GM12874 (cell line): ENCODE measurements at regions not wholly inside any gene's neighbourhood (a gene's known extent, or its start where the extent isn't known, plus 50 kb on each side); places are given as distances from the start of the nearest gene placed in this dataset.
A peak's percentile ranks its signal among the peaks of the same experiment; 100 is the strongest.

Experiments used
- TF ChIP-seq, protein P1 (sequence below): IDR thresholded peaks from 2 replicates; pipeline ENCODE4 v1.5.1; 2011; ENCODE audit warnings: low read depth, mild to moderate bottlenecking, control low read depth, low read length, moderate library complexity; ENCODE audit not compliant: insufficient read depth

DNA sequence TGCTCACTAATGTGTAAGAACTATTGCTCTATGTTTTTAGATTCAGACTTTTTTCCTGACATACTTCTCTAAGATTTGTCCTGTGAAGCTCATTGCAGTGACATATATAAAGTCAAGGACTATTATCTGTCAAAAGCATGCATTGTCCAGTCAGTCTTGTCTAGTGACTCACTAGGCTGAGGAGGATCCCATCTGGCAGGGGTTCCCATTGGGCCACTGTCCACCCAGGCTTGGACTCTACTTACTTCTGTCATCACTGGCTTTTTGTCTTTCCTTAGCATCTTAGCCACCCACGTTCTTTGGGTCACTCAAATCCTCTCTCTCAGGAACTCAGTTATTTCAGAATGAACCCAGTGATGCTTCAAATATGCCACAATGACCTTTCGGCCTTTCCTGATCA lies 132.6 kb upstream of the NABP1 start:
- TF ChIP-seq, protein P1, sequence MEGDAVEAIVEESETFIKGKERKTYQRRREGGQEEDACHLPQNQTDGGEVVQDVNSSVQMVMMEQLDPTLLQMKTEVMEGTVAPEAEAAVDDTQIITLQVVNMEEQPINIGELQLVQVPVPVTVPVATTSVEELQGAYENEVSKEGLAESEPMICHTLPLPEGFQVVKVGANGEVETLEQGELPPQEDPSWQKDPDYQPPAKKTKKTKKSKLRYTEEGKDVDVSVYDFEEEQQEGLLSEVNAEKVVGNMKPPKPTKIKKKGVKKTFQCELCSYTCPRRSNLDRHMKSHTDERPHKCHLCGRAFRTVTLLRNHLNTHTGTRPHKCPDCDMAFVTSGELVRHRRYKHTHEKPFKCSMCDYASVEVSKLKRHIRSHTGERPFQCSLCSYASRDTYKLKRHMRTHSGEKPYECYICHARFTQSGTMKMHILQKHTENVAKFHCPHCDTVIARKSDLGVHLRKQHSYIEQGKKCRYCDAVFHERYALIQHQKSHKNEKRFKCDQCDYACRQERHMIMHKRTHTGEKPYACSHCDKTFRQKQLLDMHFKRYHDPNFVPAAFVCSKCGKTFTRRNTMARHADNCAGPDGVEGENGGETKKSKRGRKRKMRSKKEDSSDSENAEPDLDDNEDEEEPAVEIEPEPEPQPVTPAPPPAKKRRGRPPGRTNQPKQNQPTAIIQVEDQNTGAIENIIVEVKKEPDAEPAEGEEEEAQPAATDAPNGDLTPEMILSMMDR: no peak

GRCh38 chr2:191552066-191552465 lies 125.9 kb upstream of the NABP1 start:
- TF ChIP-seq, protein P1: no peak

- TF ChIP-seq, protein P1: no peak
Measured at GRCh38 chr2:191554240-191554639, 123.7 kb upstream of the NABP1 start.

DNA sequence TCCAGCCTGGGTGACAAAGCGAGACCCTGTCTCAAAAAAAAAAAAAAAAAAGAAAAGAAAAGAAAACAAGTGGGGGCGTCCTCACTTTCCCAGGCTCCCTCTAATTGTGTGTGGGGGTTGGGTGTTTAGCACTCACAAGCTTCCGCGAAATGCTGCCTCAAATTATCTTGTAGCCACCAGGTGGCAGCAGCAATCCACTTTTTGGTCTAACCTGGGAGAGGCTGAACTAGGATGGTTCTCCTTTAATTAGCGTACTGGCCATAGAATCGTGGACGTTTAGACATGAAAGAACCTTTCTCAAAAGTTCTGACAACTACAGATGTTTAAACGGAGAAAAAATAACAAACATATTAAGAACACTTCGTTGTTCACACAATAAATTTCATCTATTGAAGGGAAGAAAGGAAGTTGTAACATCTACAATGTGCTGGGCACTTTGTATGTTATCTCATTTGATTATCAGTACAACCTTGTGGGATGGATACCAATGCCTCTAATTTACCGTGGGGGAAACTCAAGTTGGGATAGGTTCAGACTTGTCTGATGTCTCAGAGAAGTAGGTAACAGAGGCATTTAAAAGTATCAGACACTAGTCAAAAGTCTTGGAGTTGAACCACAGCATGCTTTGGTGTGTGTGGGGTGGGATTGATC lies 122.7 kb upstream of the NABP1 start:
- TF ChIP-seq, protein P1: peak; percentile 67

DNA sequence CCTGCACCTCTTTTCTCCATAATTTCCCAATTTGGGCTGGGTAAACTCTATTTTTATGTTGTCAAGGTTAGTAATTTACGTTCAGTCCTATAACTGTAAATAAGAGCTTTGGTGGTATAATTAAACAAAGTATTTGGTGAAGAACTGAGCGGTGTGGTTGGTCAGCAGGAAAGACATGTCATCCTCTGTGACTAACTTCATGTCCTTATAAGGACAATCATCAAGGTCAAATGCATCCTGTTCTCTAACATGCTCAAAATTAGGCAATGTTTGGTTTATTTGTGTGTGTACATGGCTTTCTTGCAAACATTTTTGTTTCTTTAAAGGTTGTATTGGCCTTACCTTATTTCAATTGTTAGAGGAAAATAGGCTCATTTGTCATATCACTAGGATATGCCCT lies 121.5 kb upstream of the NABP1 start:
- TF ChIP-seq, protein P1: no peak

DNA sequence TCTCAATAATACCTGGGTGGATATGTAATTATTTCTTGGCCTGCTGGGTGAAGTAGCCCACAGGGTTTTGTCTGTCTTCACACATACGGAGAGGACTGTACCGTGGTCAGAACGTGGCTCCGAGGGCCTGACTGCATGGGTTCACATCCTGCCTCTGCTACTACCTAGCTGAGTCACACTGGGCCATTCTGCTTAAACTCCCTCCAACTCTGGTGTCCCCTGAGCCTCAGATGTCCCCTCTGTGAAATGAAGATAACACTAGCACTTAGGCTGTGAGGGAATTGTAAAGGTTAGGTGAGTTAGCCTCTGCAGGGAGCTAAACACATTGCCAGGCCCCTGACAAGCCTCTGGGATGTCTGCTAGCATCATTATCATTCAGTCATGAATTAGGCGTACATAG lies 120.1 kb upstream of the NABP1 start:
- TF ChIP-seq, protein P1: no peak

- TF ChIP-seq, protein P1: no peak
Measured at GRCh38 chr2:191559569-191559968, 118.4 kb upstream of the NABP1 start.
